ENCODE measurements at regions not wholly inside any gene's neighbourhood (a gene's known extent, or its start where the extent isn't known, plus 50 kb on each side); places are given as distances from the start of the nearest gene placed in this dataset.

DNA sequence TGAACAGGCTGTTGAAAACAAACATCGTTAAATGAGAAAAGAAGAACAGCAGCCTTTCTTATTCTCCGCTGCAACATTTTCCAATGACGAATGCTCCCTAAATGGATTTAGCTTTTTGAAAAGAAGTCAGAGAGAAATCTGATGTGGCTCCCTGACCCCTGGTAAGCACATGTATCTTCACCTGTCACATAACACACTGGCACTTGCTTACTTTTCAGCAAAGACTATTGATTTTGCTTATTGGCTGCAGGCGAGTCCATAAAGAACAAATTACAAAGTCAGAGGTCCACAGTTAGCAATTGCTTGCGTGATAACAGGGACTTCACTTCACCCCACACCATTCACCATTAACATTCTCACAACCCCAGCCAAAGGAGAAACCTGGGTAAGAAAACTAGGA is 362.8 kb downstream of the GPATCH2 start:
- no peak for DNase-seq (ENCODE audit: low spot score)
- in situ Hi-C loops (cut with MboI; ENCODE audit: low sequenced_read_pairs, unreplicated experiment): no loop called here
- TF ChIP-seq, protein P1, sequence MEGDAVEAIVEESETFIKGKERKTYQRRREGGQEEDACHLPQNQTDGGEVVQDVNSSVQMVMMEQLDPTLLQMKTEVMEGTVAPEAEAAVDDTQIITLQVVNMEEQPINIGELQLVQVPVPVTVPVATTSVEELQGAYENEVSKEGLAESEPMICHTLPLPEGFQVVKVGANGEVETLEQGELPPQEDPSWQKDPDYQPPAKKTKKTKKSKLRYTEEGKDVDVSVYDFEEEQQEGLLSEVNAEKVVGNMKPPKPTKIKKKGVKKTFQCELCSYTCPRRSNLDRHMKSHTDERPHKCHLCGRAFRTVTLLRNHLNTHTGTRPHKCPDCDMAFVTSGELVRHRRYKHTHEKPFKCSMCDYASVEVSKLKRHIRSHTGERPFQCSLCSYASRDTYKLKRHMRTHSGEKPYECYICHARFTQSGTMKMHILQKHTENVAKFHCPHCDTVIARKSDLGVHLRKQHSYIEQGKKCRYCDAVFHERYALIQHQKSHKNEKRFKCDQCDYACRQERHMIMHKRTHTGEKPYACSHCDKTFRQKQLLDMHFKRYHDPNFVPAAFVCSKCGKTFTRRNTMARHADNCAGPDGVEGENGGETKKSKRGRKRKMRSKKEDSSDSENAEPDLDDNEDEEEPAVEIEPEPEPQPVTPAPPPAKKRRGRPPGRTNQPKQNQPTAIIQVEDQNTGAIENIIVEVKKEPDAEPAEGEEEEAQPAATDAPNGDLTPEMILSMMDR (IDR thresholded peaks at IDR 0.05; ENCODE audit: borderline replicate concordance, control extremely low read depth, extremely low read depth, insufficient read depth, missing control alignments): no peak

DNA sequence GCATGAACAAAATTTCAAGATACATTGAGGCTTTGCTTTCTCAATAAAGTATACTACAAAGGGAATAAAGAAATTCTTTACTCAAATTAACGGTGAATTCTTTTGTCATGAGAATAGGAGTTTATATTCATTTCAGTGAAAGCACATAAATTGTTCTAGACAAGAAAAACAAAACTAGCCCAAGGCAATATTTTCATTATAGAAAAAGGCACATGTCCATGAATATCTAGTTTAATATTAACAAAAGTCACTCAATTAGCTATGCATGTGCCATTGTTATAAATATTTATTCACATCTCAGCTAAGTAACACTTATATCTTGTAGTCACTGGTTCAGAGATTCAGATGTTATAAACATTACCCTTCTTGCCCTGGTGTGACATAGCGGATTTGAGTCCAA is 369.3 kb downstream of the GPATCH2 start:
- TF ChIP-seq, protein P1 (IDR thresholded peaks at IDR 0.05; ENCODE audit: borderline replicate concordance, control extremely low read depth, extremely low read depth, insufficient read depth, missing control alignments): no peak
- in situ Hi-C loops (cut with MboI; ENCODE audit: low sequenced_read_pairs, unreplicated experiment): no loop called here

GRCh38 chr1:217260676-217261075 is 370.2 kb downstream of the GPATCH2 start:
- DNase-seq (ENCODE audit: low spot score): no peak
- in situ Hi-C loops (cut with MboI; ENCODE audit: low sequenced_read_pairs, unreplicated experiment): no loop called here
- TF ChIP-seq, protein P1 (IDR thresholded peaks at IDR 0.05; ENCODE audit: borderline replicate concordance, control extremely low read depth, extremely low read depth, insufficient read depth, missing control alignments): no peak

More for the DNA sequence above, 369.3 kb downstream of the GPATCH2 start:
- DNase-seq (ENCODE audit: low spot score): no peak

- DNase-seq (ENCODE audit: low spot score): no peak
- TF ChIP-seq, protein P1 (IDR thresholded peaks at IDR 0.05; ENCODE audit: borderline replicate concordance, control extremely low read depth, extremely low read depth, insufficient read depth, missing control alignments): no peak
- in situ Hi-C loops (cut with MboI; ENCODE audit: low sequenced_read_pairs, unreplicated experiment): no loop called here
These were observed 376.9 kb downstream of the GPATCH2 start for GRCh38 chr1:217253985-217254384.

- in situ Hi-C loops (cut with MboI; ENCODE audit: low sequenced_read_pairs, unreplicated experiment): no loop called here
- no peak for DNase-seq (ENCODE audit: low spot score)
- TF ChIP-seq, protein P1 (IDR thresholded peaks at IDR 0.05; ENCODE audit: borderline replicate concordance, control extremely low read depth, extremely low read depth, insufficient read depth, missing control alignments): no peak
These were observed 377.5 kb downstream of the GPATCH2 start for GRCh38 chr1:217253351-217253750.

DNA sequence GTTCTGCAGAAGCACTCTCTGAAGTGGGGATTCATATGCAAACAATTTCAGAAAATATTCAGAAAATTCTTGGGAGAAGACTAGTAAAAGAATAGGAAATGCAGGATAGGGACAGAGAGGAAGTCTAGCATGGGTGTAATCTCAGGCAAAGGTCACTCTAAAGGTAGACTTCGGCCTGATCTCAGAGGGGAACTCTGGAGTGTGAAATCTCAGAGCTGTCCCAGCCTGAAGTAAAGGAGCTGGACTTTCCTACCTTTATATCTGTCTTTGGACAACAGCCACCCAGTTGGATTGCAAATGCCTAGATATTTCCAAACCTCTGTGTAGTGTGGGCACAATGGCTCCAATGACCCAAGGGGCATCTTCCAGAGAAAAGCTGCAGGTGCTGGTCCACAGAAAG is 379.8 kb downstream of the GPATCH2 start:
- in situ Hi-C loops (cut with MboI; ENCODE audit: low sequenced_read_pairs, unreplicated experiment): no loop called here

More for the DNA sequence above, 379.8 kb downstream of the GPATCH2 start:
- TF ChIP-seq, protein P1 (IDR thresholded peaks at IDR 0.05; ENCODE audit: borderline replicate concordance, control extremely low read depth, extremely low read depth, insufficient read depth, missing control alignments): no peak
- no peak for DNase-seq (ENCODE audit: low spot score)
